Suprapubic skin (tissue), 4 donors: ENCODE measurements at regions not wholly inside any gene's neighbourhood (a gene's known extent, or its start where the extent isn't known, plus 50 kb on each side); places are given as distances from the start of the nearest gene placed in this dataset.

Experiments
- CTCF ChIP-seq, 2 donors: fragments of 200-600 bp in 1 of 2; fragments of 450-650 bp in 1 of 2; sonication (generic) in 1 of 2; IDR thresholded peaks; one replicate each; pipeline ENCODE4 v1.5.1; 2016 to 2019; ENCODE audit warnings: antibody characterized with exemption in 2 of 2, mild to moderate bottlenecking in 1 of 2, moderate library complexity in 1 of 2
- EP300 ChIP-seq: sonication (generic); formaldehyde crosslinking; IDR thresholded peaks from one replicate; pipeline ENCODE4 v1.6.1; 2017; ENCODE audit warnings: antibody characterized with exemption
- POLR2AphosphoS5 ChIP-seq, 3 donors: sonication (generic); formaldehyde crosslinking; IDR thresholded peaks; one replicate each; pipeline ENCODE4 v1.6.1; 2017; ENCODE audit warnings: antibody characterized with exemption in 3 of 3

- no peak for TF ChIP-seq CTCF (IDR thresholded peaks at IDR 0.05)
- no peak for TF ChIP-seq POLR2AphosphoS5 (IDR thresholded peaks at IDR 0.05)
- TF ChIP-seq EP300 = no peak
These were observed 1452.7 kb upstream of the CDH8 start for GRCh38 chr16:63488955-63489354.
